ENCODE measurements at regions not wholly inside any gene's neighbourhood (a gene's known extent, or its start where the extent isn't known, plus 50 kb on each side); places are given as distances from the start of the nearest gene placed in this dataset.

GRCh38 chr20:11301699-11302098 lies 616.0 kb upstream of the BTBD3 start:
- TF ChIP-seq CTCF (IDR thresholded peaks at IDR 0.05; ENCODE audit: control insufficient read depth, insufficient read depth, low read depth, low read length, missing control alignments), result no peak
- H3K4me3 ChIP-seq (ENCODE audit: control insufficient read depth, low read depth, low read length), result no peak overlapping the region
- no peak for DNase-seq (ENCODE audit: low read depth)

GRCh38 chr20:11302436-11302835 lies 615.3 kb upstream of the BTBD3 start:
- no peak overlapping the region for H3K4me3 ChIP-seq (ENCODE audit: control insufficient read depth, low read depth, low read length)
- TF ChIP-seq CTCF (IDR thresholded peaks at IDR 0.05; ENCODE audit: control insufficient read depth, insufficient read depth, low read depth, low read length, missing control alignments), result no peak
- DNase-seq (ENCODE audit: low read depth), result no peak

- DNase-seq (ENCODE audit: low read depth), result no peak
- no peak overlapping the region for H3K4me3 ChIP-seq (ENCODE audit: control insufficient read depth, low read depth, low read length)
- no peak for TF ChIP-seq CTCF (IDR thresholded peaks at IDR 0.05; ENCODE audit: control insufficient read depth, insufficient read depth, low read depth, low read length, missing control alignments)
Observed at GRCh38 chr20:11304795-11305194, 612.9 kb upstream of the BTBD3 start.

GRCh38 chr20:11305406-11305805 lies 612.3 kb upstream of the BTBD3 start:
- no peak for DNase-seq (ENCODE audit: low read depth)
- TF ChIP-seq CTCF (IDR thresholded peaks at IDR 0.05; ENCODE audit: control insufficient read depth, insufficient read depth, low read depth, low read length, missing control alignments), result no peak
- H3K4me3 ChIP-seq (ENCODE audit: control insufficient read depth, low read depth, low read length), result no peak overlapping the region

- H3K4me3 ChIP-seq (ENCODE audit: control insufficient read depth, low read depth, low read length), result no peak overlapping the region
- no peak for TF ChIP-seq CTCF (IDR thresholded peaks at IDR 0.05; ENCODE audit: control insufficient read depth, insufficient read depth, low read depth, low read length, missing control alignments)
- no peak for DNase-seq (ENCODE audit: low read depth)
Observed at GRCh38 chr20:11311659-11312224, 606.0 kb upstream of the BTBD3 start.

- DNase-seq (ENCODE audit: low read depth), result no peak
- TF ChIP-seq CTCF (IDR thresholded peaks at IDR 0.05; ENCODE audit: control insufficient read depth, insufficient read depth, low read depth, low read length, missing control alignments), result no peak
- no peak overlapping the region for H3K4me3 ChIP-seq (ENCODE audit: control insufficient read depth, low read depth, low read length)
Observed at GRCh38 chr20:11315525-11315924, 602.2 kb upstream of the BTBD3 start.

GRCh38 chr20:11316244-11316643 lies 601.4 kb upstream of the BTBD3 start:
- H3K4me3 ChIP-seq (ENCODE audit: control insufficient read depth, low read depth, low read length), result no peak overlapping the region
- no peak for TF ChIP-seq CTCF (IDR thresholded peaks at IDR 0.05; ENCODE audit: control insufficient read depth, insufficient read depth, low read depth, low read length, missing control alignments)
- DNase-seq (ENCODE audit: low read depth), result no peak

All from AG09309 (cell line).